ENCODE measurements at regions not wholly inside any gene's neighbourhood (a gene's known extent, or its start where the extent isn't known, plus 50 kb on each side); places are given as distances from the start of the nearest gene placed in this dataset.

DNA sequence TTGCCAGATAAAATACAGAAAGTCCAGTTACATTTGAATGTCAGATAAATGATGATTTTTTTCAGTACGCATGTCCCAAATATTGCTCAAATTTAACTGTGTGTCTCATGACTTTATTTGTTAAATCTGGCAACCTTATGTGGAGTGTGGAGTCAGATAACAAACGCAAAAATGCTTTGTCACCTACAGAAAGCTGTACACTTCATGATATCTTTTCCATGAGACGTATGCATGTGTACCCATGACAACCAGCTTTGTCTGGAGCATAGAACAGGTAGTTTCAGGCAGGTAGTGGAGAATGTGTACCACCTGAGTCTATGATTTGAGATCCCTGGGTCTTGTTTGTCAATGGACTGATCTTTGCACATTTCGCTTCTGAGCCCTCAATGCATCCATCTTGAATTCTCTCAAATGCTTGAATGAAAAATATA, 105.5 kb upstream of the CPEB4 start:
- DNase-seq (ENCODE audit: low spot score): no peak

DNA sequence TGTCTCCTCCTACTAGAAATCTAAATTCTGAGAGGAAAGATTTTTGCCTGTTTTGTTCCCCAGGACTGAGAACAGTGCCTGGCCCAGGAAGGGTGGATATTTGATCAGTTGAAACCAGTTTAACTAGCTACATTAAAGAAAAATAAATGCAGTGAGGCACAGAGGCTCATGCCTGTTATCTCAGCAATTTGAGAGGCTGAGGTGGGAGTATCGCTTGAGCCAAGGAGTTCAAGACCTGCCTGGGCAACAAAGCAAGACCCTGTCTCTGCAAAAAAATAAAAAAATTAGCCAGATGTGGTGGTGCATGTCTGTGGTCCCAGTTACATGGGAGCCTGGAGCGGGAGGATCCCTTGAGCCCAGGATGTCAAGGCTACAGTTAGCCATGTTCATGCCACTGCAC, 104.8 kb upstream of the CPEB4 start:
- DNase-seq (ENCODE audit: low spot score): no peak

- no peak for DNase-seq (ENCODE audit: low spot score)
These were observed 102.7 kb upstream of the CPEB4 start for GRCh38 chr5:173785400-173785799.

- DNase-seq (ENCODE audit: low spot score): no peak
These were observed 102.3 kb upstream of the CPEB4 start for GRCh38 chr5:173785866-173786265.

DNA sequence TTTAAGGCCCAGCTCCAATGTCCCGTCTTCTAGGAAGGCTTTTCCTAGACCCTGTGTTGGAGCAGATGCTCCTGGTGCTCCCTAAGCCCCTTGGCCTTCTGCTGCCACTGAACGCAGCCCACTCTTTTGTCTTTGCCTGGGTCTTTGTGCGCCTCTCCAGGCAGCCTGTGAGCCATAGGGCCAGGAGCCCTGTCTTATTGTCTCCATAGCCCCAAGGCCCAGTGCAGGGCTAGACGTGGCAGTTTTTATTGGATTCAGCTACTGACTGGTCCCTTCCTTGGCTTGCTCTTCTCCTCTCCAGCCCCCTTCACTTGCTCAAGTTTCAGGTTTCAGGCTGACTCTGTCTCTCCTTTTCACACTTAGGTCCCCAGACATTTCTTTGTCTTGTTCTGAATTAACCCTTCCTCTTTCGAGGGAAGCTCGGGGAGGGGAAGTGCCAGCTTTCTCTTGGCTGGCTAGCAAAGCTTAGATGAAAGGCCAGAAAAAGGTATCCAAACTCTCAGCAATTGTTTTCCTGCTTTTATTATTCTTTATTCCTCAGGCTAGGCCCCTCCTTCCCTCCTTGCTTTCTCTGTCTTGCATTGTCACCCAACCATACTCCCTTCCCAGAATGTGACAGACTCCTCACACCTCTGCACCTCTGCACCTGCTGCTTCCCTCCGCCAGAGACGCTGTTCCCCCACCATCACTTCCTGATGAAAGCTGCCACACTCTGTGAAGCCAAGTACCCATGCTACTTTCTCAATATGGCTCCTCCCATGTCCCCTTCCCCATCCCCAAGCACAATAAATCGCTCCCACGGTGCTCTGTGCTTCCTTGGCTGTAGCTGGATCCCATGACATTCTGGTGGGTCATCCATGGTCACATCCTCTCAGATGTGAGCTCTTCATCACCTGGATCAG, 101.6 kb upstream of the CPEB4 start:
- DNase-seq (ENCODE audit: low spot score): no peak

DNA sequence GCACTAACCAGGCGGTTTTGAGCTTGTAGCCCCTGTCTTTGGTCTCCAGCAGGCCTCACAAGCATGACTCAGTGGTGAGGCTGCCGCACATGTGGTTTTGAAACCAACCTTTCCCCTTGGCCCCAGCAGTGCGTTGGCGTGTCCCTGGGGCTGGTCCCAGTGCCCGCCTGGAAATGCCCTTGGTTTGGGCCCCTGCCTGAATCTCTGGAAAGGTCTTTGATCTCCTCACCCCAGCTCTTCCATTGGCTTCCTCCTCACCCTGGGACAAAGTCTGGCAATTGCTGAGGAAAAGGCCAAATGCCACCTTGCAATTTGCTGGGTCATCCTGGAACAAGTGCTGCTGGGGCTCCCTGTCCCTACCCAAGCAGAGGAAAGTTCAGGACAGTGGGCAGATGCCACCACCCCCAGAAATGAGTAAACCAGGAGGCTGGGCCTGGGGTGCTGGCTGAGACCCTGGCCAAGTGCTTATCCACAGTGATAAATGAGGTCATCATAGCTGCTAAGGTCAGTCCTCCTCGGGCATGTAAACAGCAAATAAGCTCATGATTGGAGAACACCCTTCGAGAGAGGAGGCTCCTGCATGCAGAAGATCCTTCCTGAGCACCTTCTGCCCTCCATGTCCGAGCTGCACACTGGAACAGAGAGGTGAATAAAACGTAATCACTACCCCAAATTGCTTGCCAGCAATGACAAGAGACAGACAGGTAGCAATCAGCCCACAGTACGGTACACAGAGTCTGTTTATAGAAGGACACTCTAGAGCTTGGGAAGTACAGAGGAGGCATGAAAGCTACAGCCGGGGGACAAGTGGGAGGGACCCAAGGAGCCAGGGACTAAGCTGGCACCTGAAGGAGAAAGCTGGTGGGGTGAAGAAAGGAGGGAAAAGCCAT, 98.9 kb upstream of the CPEB4 start:
- no peak for DNase-seq (ENCODE audit: low spot score)

- no peak for DNase-seq (ENCODE audit: low spot score)
These were observed 97.9 kb upstream of the CPEB4 start for GRCh38 chr5:173790177-173790719.

GRCh38 chr5:173790836-173791546, 97.2 kb upstream of the CPEB4 start:
- no peak for DNase-seq (ENCODE audit: low spot score)

DNA sequence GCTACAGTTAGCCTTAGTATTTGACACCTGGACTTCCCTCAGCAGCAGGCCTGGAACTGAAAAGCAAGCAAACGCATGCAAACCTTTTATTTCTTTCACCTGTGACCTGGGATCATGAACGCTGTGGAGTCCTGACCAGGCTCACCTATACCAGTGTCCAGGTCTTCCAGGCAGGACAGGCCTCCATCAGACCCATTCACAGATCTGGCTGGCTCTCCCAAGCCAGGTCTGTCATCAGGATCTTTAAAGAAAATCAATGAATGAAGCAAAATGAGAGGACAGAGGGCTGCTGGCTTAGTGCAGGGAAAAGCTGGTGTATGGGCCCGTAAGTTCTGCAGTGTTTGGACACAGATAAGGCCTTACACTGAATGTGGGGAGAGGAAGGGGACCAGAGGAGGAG, 96.3 kb upstream of the CPEB4 start:
- no peak for DNase-seq (ENCODE audit: low spot score)

DNA sequence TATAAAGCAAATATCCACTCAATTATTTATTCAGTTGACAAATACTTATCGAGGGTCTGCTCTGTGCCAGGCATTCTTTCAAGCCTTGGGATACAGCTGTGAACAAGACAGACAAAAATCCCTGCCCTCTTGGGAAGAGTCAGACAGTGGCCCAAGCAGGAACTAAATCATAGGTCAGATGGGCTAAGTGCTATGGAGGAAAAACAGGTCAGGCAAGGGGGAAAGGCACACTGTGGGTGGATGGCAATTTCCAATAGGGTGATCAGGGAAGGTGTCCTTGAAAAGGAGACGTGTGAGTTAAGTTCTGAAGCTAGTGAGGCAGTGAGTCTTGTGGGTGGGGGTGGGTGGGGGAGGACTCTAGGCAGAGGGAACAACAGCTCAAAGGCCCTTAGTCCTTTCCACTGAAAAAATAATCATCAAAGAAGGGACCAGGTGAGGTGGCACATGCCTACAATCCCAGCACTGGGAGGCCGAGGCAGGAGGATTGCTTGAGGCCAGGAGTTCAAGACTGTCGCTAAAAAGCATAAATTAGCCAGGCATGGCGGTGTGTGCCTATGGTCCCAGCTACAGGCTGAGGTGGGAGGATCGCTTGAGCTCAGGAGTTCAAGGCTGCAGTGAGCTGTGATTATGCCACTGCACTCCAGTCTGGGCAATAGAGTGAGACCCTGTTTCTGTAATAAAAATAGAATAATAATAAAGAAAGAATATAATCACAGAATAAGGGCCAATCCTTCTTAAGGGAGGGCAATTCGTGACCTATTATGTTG, 95.2 kb upstream of the CPEB4 start:
- no peak for DNase-seq (ENCODE audit: low spot score)

DNA sequence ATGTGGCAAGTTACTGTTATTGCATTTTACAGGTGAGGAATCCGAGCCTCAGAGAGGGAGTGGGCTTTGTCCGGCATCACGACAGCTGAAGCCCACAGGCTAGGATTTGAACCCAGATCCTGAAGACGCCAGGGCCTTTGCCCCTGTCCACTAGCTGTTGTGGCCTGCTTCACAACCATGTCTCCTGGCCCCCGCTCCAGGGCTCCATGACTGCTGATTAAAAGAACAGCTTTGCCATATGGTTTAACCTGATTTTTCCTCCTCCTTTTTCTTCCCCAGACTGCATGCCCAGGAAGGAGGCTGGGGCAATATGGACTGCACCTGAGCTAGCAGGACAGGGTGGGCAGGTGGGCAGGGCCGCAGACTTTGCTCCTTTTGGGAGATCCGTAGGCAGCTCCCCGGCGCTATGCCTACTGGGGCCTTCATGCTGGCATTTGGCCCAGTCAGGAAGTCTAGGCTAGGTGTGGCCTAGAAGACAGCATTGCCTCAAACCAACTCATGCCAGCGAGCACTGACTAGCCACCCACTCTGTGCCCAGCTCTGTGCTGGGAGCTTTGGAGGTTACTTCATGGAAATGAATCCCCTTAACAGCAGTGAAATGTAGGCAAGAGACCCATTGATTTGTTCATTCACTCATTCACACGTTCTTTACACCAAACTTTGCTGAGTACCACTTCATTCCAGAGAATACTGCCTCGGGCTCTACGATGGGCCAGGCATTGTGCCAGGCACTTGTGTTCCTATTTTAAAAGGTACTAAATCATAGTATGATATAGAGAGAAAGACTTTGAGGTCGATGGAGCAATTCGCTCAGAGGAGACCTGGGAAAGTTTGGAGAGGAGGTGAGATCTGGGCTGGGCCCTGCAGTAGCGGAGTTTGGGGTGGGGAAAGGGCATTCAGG, 94.3 kb upstream of the CPEB4 start:
- DNase-seq (ENCODE audit: low spot score): no peak

- DNase-seq (ENCODE audit: low spot score): no peak
These were observed 93.2 kb upstream of the CPEB4 start for GRCh38 chr5:173794901-173795416.

- DNase-seq (ENCODE audit: low spot score): no peak
These were observed 92.5 kb upstream of the CPEB4 start for GRCh38 chr5:173795601-173796000.

DNA sequence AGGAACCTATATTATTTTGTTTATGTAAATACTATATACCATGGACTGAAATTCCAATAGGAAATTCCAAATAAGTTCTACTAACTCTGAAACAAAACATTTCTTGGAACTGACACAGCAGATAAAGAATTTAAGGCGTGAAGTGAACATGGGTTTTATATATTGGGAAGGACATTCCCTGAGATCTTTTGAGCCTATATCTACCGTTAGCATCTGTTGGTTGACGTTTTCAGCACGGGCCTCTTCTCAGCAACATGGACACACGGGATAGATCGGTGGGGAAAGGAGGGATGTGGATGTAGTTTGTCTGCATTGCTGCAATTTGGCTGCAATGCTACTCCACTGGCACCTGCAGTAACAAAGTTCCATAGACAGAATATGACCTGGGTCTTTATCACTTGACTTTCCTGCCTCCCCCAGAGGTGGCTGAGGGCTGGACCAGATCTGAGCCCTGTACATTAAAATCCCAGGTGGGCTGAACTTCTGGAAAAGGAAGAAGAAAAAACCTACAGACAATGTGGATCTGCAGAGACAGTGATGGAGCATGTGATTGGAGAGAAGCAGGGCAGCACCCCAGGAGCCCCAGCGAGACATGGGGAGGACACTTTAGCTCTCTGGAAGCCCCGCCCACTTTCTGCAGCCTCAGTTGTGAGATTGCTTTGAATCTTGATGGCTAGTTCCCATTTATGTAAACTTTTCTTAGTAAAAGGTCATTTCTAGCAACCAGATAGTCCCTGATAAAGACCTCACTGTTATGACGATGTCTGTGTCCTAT, 91.2 kb upstream of the CPEB4 start:
- DNase-seq (ENCODE audit: low spot score): no peak

- DNase-seq (ENCODE audit: low spot score): no peak
These were observed 89.9 kb upstream of the CPEB4 start for GRCh38 chr5:173798127-173798810.

- DNase-seq (ENCODE audit: low spot score): no peak
These were observed 87.8 kb upstream of the CPEB4 start for GRCh38 chr5:173800340-173800739.

GRCh38 chr5:173801006-173801405, 87.1 kb upstream of the CPEB4 start:
- no peak for DNase-seq (ENCODE audit: low spot score)

DNA sequence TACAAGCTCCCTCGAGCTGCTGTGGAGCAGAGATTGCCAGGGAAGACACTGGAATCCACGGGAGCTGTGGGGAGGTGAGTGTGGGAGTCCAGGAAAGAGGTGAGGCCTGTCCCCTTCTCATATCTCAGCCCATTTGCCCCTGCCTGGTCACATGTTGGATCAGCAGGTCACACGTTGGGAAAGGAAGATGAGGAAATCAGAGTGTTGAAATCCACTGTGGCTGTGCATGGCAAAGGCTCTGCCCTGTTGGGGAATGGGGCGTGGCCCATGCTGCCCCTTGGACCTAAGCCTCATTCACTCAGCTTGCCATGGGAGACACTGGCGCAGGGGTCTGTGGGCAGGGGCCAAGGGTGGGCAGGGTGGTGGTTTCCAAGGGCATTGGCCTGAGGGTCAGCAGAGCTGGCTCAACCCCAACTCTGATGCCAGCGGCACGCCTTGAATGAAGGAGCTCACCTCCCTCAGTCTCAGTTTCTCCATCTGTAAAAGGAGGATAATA, 85.4 kb upstream of the CPEB4 start:
- DNase-seq (ENCODE audit: low spot score): no peak

All from kidney capillary endothelial cell (primary cell).